Hematopoietic multipotent progenitor cell treated with erythropoietin and hydrocortisone succinate and interleukin-3 and kit ligand, for 6 days (in vitro differentiated cells): ENCODE measurements at regions not wholly inside any gene's neighbourhood (a gene's known extent, or its start where the extent isn't known, plus 50 kb on each side); places are given as distances from the start of the nearest gene placed in this dataset.
A peak's percentile ranks its signal among the peaks of the same experiment; 100 is the strongest.
"Not testable (repeated sequence)": the region's sequence is repeated elsewhere in the genome, so short reads cannot be mapped to it uniquely, and the experiment has no call there.

Source experiments
- DNase-seq: peaks from one replicate; pipeline ENCODE4 v3.0.0-alpha.2; 2015

DNA sequence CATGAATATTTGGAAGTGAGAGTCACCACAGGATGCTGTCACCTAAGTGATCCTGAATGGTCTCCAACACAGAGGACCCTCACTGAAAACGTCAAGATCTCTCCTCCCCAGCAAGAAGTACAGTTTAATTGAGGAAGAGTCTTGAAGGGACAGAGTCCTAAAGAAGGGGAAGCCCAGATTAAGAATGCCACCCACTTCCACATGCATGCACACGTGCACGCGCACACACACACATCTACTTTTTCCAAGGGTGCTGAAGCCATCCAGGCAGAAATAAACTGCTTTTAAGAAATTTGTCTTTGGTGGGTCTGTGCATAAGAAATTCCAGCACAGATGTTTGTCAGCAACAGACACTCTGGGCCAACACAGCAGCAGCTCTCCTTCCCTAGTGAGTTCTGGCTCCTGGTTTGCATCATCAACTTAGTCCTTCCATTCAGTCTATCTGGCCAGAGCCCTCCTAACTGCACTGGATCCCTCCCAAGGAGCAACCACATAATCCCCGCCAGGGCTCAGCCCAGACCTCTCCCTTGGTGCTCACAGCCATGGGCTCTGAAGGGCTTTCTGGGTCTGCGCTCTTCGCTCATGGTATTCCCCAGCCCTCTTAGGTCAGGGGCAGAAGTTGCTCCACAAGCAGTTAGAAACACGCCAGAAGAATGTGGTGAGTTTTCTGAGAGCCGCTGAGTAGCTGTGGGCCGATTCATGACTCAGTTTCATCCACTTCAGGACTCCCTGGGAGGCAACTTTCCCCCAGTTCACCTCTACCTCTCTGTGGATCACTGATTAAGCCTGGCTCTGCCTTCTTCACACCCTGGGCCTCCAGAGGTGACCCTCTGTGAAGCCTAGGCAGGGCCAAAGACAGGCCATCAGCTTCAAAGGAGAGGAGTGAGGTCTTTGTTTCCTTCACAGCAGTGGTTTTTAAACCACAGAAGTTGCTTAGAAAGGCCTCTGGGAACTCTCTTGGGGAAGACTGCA is 132.6 kb upstream of the LIPC start:
- no peak for DNase-seq

DNA sequence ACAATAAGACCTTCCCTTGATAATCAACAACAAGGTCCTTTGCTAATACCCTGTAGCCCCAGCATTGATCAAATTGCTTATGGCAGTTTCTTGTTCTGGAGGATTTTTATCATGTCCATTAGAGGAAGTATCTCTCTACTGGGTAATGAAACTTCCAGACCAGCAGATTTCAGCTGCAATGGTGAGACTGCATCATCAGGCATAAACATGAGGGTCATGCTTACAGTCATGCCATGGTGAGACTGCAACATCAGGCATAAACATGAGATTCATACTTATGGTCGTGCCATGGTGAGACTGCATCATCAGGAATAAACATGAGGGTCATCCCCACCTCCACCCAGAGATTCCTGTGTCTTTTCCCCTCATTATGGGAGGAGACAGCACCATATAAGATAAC is 129.0 kb upstream of the LIPC start:
- DNase-seq: no peak

DNA sequence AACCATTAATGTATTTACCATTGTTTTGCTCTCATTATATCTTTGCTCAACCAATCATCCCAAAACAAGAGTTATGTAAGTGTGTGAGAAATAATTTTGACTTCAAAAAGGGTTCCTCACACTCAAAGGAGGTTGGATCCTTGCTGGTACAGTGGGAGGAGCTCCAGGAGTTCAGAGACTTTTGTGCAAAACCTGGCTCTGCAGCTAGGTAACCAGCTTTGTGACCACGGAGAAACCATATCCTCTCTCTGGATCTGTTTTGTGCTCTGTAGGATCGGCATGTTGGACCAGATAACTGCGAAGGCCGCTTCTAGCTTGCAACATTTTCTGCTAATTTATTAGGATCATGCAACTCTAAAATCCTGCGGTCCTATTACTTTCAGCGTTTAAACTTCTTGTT is 128.6 kb upstream of the LIPC start:
- DNase-seq: no peak

DNA sequence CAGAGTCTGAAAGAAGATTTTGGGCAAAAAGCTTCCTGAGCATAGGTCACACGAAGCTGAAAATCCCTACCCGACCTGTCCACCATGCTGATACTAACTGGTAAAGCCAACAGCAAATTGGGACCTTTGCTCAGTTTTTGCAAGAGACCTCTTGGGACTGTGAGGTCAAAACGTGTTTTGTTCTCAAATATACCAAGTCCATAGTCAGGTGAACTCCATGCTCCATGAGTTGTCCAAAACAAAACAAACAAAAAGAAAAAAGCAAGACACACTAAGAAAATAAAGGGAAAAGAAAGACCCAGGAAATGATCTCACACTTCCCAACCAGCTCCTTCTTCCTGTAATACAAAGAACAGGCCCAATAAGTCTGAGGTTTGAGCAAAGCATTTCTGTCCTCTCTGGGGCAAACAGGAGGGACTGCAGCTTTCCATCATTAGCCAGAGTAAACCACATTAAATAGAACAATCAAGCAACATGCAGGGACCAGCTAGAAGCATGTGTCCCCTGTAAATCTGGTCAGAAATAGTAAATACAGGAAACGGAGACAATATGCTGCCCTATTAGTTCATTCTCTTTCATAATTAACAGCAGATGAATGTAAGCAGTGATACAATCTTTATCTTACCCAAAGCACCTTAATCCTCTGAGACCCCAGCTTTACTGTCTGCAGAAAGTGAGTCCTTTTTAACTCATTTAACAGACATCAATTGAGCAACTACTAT is 125.0 kb upstream of the LIPC start:
- no peak for DNase-seq

DNA sequence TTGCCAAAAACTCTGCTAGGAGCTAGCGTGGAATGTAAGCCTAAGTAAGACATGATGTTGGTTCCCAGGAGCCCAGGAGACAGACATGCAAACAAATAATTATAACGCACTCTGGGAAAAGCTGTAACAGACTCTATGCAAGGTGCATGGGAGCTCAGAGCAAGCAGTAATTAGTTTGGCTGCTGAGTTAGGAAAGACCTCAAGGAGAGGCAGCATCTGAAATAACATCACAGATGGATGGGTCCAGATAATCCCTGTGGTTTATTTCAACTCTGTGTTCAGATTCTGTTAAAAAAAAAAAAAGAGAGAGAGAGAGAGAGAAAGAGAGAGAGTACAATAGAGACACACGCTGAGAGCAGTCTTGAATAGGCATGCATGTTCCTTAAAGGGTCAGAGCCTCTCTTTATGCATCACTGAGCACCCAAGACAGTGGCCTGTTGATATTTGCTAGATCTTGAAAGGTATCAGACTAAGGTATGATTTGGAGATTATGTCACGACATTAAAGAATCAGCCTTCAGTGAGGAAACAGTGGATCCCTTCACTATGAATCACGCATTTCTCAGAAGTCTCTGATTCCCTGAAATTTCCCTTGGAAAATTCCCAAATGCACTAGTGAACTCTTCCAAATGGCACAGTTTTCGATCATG is 124.4 kb upstream of the LIPC start:
- DNase-seq: no peak

DNA sequence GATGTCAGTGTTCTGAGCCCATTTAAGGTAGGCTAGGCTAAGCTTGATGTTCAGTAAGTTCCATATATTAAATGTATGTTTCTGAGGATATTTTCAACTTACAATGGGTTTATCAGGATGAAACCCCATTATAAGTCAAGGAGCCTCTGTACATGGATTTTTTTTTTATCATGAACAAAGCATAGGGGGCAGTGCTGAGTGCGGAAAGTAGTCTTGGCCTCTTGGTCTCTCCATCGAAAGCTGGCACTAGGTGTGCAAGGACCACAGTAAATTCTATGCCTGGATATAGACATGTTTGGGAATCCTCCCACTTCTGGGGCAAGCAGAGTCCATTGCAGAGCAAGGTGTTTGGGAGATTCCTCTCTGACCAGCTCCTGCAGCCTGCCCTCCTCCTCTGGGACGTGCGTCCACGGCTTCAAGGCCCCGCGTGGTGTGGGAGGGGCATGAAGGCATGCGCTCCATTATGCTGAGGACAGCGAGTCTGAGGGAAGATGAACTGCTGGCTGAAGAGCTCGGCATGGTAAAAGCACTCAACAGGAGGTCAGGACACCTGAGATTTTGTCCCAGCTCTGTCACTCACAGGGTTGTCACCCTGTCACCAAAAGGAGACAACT is 122.9 kb upstream of the LIPC start:
- no peak for DNase-seq

DNA sequence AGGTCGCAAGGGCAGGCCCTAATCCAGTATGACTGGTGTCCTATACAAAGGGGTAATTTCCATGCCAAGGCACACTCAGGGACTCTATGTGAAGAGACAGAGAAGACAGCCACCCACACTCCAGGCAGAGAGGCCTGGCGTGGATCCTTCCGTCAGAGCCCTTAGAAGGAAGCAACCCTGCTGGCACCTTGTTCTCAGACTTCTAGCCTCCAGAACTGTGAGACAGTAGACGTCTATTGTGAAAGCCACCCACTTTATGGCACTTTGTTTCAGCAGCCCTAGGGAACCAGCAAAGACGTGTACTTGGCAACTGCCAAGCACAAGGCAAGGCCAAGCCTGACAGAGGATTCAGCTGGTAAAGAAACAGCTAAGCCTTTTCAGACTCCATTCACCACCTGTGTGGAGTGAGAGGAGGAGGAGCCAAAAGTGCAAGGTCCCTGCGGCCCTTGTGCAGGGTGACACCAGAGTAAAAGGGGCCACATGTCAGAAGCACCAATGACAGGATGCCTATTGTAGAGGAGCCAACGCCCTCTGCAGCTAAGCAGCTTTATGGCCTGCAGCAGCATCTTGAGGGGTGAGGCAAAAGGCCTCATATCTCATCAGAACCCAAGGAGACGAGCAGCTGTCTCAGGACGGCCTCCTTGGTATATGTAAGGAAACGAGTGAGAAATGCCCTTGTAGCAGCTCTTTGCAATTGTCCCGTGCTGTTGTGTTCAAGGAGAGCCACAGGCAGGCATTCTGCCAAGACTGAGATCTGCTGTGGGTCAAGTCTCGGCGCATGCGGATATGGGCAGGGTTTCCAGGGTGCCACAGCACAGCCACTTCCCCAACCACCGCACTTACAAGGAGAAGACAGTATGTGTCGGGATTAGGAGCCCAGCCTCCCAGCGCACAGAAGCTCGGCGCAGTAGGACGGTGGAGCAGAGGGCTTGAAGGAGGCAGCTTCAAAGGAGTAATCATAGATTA is 121.5 kb upstream of the LIPC start:
- no peak for DNase-seq

DNA sequence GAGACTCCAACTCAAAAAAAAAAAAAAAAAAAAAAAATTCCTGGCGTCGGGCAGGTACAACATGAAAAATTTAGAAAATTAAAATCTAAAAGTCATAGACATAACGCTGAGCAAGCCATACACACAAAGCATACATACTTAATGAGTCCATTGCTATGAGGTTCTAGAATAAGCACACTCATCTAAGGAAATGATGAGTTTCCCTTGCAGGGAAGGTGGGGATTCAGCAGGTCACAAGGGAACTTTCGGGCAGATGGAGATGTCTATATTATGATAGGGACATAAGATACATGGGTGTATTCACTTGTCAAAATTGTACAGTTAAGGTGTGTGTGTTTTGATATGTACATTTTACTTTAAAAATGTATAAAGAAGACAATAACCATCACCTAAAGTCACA is 120.2 kb upstream of the LIPC start:
- DNase-seq: no peak

DNA sequence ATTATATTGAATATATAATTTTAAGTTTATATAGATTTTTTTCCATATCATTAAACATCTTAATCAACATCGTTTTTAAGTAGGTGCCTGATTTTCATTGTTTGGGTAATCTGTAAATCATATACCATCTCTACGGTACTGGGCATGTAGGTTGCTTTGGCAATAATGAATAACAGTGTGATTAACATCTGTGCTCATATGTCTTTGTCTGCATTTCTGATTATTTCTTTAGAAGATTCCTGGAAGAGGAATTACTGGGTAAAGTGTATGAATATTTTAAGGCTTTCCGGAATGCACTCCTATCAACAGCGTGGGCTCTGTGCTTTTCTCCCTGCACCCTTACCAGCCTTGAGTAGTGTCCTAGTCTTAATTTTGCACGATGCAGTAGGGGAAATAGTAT is 119.8 kb upstream of the LIPC start:
- DNase-seq: no peak

DNA sequence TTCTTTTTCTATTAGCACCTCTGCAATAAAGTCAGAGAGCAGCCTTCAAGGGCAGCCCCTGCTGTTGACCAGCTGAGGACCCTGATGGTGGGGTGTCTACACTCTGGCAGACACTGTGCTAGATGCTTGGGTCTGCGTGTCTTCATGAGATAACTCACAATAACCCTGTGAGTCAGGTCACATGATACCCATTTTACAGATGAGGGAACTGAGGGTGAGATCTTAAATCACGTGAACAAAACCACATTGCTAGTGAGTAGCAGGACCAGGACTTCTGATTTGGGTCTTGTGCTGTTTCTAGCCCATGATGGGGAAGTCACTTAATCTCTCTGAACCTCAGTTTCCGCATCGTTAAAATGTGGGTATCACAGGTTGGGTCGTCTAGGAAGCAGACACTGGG is 118.5 kb upstream of the LIPC start:
- DNase-seq: peak; percentile 30

DNA sequence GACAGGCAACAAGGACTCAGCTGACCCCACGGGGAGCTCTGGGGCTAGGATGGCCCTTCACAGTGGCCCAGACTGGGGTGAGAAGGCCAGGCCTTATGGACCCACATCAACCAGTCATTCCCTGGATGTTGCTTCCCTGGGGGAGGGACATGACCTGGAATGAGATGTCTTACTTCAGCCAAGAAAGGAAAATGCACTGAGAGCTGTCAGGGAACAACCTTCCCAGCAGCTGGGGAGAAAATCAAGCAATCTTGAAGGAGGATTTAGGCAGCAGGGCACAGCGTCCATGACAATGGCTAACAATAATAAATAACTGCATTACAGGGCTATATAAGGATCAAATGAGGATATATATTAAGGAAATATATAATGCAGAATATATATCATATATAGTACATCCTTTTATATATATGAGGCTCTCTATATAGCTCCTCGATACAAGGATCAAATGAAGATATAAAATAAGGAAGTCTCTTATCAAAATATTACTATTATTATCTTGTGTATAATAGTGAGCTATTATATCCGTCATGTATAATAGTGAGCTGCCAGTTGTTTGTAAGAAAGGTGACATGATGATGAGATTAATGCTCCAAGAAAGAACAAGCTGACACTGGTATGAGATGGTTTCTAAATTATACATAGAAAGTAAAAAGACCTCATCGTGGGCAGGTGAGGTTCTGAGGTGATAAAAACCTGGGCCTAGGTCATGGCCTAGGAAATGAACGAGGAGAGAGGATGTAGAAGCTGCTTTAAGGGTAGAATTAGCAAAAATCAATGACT is 117.8 kb upstream of the LIPC start:
- no peak for DNase-seq

DNA sequence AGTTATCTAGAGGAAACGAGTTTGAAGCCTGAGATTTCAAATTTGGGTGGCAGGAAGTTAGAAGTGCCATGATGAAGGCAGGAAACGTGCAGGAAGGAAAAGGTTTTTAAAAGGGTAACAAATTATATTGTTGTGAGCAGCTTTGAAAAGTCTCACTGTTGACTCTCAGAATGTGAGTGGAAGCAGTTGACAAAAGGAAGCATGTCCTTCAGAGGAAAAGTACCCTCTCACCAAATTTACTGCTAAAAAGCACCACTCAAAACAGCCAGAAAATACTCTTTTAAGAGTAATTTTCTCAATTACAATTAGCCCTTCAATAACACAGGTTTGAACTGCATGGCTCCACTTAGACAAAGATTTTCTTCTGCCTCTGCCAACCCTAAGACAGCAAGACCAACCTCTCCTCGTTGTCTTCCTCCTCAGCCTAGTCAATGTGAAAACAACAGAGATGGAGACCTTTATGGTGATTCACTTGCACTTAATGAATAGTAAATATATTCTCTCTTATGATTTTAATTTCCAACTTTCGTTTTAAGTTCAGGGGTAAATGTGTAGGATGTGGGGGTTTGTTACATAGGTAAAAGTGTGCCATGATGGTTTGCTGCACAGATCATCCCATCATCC is 117.1 kb upstream of the LIPC start:
- DNase-seq: no peak

DNA sequence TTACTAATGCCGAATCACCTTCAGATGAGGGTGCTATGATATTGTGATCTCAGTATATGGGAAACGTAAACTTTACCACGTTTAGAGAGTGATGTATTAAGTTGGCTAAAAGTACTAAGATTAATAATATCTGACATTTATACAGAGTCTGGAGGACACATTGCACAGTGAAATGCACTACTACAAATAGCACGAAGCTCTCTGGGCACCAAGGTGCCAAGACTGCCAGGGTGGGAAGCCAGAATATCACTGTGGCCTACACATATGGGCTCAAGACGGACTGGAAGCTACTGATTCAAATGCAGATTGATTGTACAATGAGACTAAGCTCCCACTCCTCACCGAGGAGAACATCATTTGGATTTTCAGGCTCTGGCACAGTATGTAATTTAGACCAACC is 113.3 kb upstream of the LIPC start:
- DNase-seq: no peak

DNA sequence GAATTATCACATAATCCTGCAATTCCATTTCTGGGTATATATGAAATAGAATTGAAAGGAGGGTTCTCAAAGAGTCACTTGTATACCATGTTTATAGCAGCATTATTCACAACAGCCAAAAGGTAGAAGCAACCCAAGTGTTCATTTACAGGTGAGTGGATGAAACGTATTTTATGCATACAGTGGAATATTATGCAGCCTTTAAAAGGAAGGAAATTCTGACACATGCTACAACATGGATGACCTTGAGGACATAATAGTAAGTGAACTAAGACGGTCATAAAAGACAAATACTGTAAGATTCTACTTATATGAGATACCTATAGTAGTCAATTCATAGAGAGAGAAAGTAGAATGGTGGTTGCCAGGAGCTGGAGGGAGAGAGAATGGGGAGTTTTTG is 110.8 kb upstream of the LIPC start:
- DNase-seq: no peak

DNA sequence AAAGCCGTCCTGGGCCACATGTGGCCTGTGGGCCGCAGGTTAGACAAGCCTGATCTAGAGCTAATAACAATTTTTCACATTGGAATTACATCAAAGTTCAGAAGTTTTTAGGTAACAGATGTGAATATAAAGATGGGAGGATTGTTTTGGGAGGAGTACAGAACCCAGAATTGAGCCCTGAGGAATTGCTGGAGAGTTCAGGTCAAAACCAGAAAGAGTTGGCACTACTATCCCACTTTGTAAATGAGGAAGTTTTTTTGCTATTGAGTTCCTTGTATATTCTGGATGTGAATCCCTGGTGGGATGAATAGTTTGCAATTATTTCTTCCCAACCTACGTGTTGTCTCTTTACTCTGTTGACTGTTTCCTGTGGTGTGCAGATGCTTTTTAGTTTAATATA is 109.5 kb upstream of the LIPC start:
- no peak for DNase-seq

DNA sequence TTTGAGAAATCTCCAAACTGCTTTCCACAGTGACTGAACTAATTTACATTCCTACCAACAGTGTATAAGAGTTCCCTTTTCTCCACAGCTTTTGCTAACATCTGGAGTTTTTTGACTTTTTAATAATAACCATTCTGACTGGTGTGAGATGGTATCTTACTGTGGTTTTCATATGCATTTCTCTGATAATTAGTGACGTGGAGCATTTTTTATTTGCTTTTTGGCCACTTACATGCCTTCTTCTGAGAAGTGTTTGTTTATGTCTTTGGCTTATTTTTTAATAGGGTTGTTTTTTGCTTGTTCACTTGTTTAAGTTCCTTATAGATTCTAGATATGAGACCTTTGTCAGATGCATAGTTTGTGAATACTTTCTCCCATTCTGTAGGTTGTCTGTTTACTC is 108.5 kb upstream of the LIPC start:
- not testable (repeated sequence) for DNase-seq

DNA sequence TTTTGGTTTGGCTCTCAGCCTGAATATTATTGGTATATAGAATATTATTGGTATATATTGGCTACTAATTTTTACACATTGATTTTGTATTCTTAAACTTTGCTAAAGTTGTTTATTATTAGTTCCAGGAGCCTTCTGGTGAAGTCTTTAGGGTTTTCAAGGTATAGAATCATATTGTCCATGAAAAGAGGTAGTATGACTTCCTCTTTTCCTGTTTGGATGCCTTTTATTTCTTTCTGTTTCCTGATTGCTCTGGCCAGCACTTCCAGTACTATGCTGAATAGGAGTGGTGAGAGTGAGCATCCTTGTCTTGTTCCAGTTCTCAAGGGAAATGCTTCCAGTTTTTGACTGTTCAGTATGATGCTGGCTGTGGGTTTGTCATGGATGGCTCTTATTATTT is 107.3 kb upstream of the LIPC start:
- DNase-seq: no peak

DNA sequence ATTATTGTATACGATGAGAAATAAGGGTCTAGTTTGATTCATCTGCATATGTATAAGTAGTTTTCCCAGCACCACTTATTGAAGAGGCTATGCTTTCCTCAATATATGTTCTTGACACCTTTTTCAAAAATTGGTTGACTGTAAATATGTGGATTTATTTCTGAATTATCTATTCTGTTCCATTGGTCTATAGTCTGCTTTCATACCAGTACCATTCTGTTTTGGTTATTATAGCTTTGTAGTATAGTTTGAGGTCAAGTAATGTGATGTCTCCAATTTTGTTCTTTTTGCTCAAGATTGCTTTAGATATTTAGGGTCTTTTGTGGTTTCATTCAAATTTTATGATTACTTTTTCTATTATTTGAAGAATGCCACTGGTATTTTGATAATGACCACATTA is 103.8 kb upstream of the LIPC start:
- DNase-seq: no peak

DNA sequence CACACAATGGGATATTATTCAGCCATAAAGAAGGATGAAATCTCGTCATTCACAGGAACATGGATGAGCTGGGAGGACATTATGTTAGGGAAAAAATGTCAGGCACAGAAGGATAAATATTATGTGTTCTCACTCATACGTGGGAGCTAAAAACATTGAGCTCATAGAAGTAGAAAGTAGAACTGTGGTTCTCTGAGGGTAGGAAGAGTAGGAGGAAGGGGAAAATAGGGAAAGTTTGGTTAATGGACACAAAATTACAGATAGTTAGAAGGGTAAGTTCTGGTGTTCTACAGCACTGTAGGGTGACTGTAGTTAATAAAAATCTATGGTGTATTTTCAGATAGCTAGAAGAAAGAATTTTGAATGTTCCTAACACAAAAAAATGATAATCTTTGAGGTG is 102.6 kb upstream of the LIPC start:
- DNase-seq: no peak

DNA sequence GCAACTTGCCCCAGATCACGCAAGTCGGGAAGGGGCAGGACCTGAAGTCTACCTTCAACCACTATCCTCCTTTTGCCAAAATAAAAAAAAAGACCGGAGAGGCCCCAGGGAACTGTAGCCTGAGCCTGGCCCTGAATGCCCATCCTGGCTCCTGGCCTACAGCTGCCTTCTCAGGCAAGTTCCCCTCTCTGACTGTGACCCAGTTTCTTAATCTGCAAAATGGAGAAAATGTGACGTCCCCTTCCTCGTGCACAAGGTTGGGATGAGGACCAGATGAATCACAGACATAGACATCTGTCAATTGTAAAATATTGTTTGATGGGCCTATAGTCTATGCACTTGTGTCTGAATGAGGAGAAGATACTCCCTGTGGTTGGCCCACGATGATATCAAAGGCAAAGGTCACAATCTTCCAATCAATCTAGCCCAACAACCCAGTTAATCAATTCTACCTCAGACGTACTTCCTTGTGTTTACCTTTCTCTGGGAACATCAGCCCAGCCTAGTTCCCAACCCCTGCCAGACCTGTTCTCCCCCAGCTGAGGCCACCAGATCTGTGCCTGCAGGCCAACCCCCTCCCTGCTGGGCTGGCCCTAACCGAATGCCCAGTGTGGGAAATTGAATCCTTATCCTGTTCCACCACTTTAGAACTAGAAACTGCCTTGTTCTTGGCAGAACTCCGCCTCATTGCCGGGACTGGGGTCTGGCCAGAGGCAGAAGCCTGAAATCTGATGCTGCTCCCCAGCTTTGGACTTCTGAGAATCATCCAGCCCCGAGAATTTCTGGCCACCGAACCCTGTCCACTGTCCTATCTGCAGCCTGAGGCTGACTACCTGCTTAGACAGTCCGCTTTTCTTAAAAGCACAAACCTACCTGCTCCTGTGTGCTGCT is 101.8 kb upstream of the LIPC start:
- no peak for DNase-seq
